PC-9 (cell line): ENCODE measurements at regions not wholly inside any gene's neighbourhood (a gene's known extent, or its start where the extent isn't known, plus 50 kb on each side); places are given as distances from the start of the nearest gene placed in this dataset.

ENCODE experiments used
- CTCF ChIP-seq: fragments of 200-600 bp; sonication (generic); conservative IDR thresholded peaks from 2 replicates; pipeline ENCODE4 v1.6.1; 2017; ENCODE audit warnings: mixed run types, antibody characterized with exemption, mild to moderate bottlenecking, moderate library complexity
- EZH2 ChIP-seq: fragments of 200-600 bp; sonication (generic); IDR thresholded peaks from 2 replicates; pipeline ENCODE4 v1.8.0; 2017; ENCODE audit warnings: antibody characterized with exemption, low read depth

DNA sequence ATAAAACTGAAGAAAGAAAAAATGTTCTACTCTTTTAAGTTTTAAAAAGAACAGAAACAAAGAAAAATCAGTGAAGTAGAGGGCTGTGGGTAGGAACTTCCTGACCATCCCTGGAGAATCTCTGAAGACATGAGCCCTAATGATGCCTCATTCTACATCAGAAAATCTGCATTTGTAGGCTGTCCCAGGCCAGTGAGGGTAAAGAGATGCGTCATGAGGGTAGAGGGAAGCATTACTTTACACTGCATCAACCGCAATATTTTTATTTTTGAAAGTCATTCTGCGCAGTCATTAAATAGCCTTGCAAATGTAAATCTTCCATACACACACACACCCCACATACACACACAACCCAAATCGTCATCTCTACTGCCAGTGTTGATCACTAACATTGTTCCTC lies 82.1 kb upstream of the CABCOCO1 start:
- TF ChIP-seq CTCF: no peak
- TF ChIP-seq EZH2: no peak
